Peyer's patch (tissue), 4 donors: ENCODE measurements at regions not wholly inside any gene's neighbourhood (a gene's known extent, or its start where the extent isn't known, plus 50 kb on each side); places are given as distances from the start of the nearest gene placed in this dataset.

Source experiments
- DNase-seq, 3 donors: peaks; one replicate each; pipeline ENCODE4 v3.0.0-alpha.2; 2017 to 2019
- H3K27ac ChIP-seq, 4 donors: fragments of 200-600 bp; sonication (generic); one replicate each; pipeline ENCODE4 v1.5.1; 2016 to 2019
- H3K27me3 ChIP-seq, 2 donors: fragments of 200-600 bp; sonication (generic); one replicate each; pipeline ENCODE4 v1.5.1; 2019
- H3K36me3 ChIP-seq, 3 donors: fragments of 200-600 bp; sonication (generic); one replicate each; pipeline ENCODE4 v1.5.1; 2016 to 2019
- H3K4me1 ChIP-seq, 4 donors: fragments of 200-600 bp; sonication (generic); one replicate each; pipeline ENCODE4 v1.5.1; 2016 to 2019
- H3K4me3 ChIP-seq, 4 donors: fragments of 200-600 bp; sonication (generic); 1 replicate in 3 of 4; 2 replicates in 1 of 4; pipeline ENCODE4 v1.5.1; 2016 to 2019; ENCODE audit warnings: mild to moderate bottlenecking in 1 of 4
- H3K9me3 ChIP-seq, 4 donors: fragments of 200-600 bp; sonication (generic); one replicate each; pipeline ENCODE4 v1.5.1; 2016 to 2019; ENCODE audit warnings: mild to moderate bottlenecking in 1 of 4
- POLR2A ChIP-seq, 2 donors: fragments of 450-650 bp; IDR thresholded peaks; one replicate each; pipeline ENCODE4 v1.5.1; 2017; ENCODE audit warnings: antibody characterized with exemption in 2 of 2, mild to moderate bottlenecking in 2 of 2, moderate library complexity in 2 of 2
- TF ChIP-seq, protein P1 (sequence below), 6 experiments: fragments of 450-650 bp in 4 of 6; fragments of 200-600 bp in 2 of 6; sonication (generic) in 1 of 6; IDR thresholded peaks; one replicate each; pipeline ENCODE4 v1.5.1; 2017 to 2019; ENCODE audit warnings: antibody characterized with exemption in 6 of 6, mild to moderate bottlenecking in 3 of 6, moderate library complexity in 1 of 6

DNA sequence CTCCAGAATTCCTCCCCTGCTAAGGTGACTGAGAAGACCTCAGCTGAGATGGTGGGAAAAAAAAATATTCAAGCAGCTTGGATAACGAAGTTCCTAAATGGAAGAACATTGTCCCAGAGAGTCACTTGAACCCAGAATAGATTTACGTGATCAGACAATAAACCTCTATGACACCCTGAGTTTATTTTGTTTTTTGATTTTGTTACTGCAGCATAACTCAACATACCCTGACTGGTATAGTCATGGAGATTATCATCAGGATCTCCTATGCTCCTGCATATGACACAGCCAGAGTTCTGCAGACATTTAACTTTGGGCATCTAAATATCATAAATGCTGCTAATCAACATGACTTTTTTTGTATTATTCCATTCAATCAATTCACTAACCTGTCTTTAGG, 282.9 kb downstream of the RASEF start:
- H3K36me3 ChIP-seq: no peaks in the 10 kb centered on the region
- H3K4me1 ChIP-seq: peaks cover 0 to 18% (median 2%) of the 10 kb centered on the region in 4 donors
- H3K9me3 ChIP-seq: no peaks in the 10 kb centered on the region
- no peak overlapping the region for H3K4me3 ChIP-seq
- no peak for DNase-seq
- H3K27me3 ChIP-seq: no peaks in the 10 kb centered on the region
- H3K27ac ChIP-seq: no peak overlapping the region
- TF ChIP-seq POLR2A (IDR thresholded peaks at IDR 0.05): no peak
- TF ChIP-seq, protein P1, sequence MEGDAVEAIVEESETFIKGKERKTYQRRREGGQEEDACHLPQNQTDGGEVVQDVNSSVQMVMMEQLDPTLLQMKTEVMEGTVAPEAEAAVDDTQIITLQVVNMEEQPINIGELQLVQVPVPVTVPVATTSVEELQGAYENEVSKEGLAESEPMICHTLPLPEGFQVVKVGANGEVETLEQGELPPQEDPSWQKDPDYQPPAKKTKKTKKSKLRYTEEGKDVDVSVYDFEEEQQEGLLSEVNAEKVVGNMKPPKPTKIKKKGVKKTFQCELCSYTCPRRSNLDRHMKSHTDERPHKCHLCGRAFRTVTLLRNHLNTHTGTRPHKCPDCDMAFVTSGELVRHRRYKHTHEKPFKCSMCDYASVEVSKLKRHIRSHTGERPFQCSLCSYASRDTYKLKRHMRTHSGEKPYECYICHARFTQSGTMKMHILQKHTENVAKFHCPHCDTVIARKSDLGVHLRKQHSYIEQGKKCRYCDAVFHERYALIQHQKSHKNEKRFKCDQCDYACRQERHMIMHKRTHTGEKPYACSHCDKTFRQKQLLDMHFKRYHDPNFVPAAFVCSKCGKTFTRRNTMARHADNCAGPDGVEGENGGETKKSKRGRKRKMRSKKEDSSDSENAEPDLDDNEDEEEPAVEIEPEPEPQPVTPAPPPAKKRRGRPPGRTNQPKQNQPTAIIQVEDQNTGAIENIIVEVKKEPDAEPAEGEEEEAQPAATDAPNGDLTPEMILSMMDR (IDR thresholded peaks at IDR 0.05): no peak

DNA sequence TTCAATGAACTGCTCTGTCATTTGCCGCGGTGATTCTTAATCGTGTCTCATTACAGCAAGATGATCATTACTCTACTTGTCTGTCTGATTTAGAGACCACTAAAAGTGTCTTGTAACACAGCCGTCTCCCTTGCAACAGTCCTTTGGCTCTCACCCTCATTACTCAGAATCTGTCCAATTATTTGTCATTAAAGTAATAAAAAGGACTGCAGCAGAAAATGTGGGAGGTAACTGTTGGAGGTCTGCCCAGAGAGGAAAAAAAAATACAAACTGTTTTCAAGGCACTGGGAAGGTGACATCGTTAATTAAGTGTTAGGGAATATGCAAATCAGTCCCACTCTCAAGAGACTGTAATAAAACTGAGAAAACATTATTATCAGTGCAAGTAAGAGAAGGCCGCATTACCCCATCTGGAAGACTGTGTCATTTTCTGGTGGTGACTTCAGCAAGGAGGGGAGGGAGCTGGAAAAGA, 281.0 kb downstream of the RASEF start:
- TF ChIP-seq, protein P1 (IDR thresholded peaks at IDR 0.05): no peak
- no peak for TF ChIP-seq POLR2A (IDR thresholded peaks at IDR 0.05)
- H3K4me1 ChIP-seq: peaks cover 0 to 18% (median 2%) of the 10 kb centered on the region in 4 donors
- no peaks in the 10 kb centered on the region for H3K36me3 ChIP-seq
- H3K4me3 ChIP-seq: no peak overlapping the region
- no peak for DNase-seq
- H3K9me3 ChIP-seq: no peaks in the 10 kb centered on the region
- H3K27me3 ChIP-seq: no peaks in the 10 kb centered on the region
- no peak overlapping the region for H3K27ac ChIP-seq

DNA sequence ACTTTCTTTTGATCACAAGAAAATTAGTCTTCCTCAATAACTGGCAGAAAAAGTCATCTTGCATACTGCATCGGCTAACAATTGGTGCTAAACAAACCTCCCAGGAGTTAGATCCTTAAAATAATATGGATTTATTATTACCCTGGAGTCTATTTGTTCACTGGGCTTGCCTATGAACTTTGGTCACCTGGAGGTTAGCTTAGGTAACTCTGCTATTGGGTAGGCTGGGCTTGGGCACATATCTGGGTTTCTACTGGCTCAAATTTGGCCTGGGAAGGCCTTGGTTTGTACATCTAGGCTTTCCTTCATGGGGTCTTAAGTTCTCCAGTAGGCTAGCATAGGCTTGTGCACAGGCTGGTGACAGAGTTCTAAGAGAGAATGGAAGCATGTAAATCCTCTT, 279.9 kb downstream of the RASEF start:
- TF ChIP-seq, protein P1 (IDR thresholded peaks at IDR 0.05): no peak
- no peak for TF ChIP-seq POLR2A (IDR thresholded peaks at IDR 0.05)
- Histone ChIP-seq H3K4me3 (no peak overlapping the region), H3K36me3 (no peaks in the 10 kb centered on the region), H3K4me1 (peaks cover 0 to 18% (median 2%) of the 10 kb centered on the region in 4 donors), H3K27me3 (no peaks in the 10 kb centered on the region), H3K9me3 (no peaks in the 10 kb centered on the region), H3K27ac (no peak overlapping the region)
- no peak for DNase-seq

DNA sequence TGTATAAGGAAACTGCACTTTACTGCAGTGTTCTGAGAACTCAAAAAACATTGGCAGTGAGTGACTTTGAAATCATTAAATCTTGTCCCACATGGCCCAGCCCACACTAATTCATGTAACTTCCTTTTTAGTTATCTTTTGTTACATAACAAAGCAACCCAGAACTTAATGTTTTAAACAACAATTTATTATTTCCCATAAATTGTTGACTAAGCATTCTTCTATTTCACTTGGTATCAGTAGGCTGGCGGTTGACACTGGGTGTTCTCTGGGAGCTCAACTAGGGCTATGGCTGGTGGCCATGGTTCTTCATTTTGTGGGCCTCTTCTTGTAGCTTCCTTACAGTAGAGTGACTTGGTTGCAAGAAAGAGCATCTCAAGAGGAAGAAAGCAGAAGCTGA, 278.4 kb downstream of the RASEF start:
- no peaks in the 10 kb centered on the region for H3K36me3 ChIP-seq
- H3K27ac ChIP-seq: no peak overlapping the region
- no peak overlapping the region for H3K4me3 ChIP-seq
- no peaks in the 10 kb centered on the region for H3K27me3 ChIP-seq
- TF ChIP-seq, protein P1 (IDR thresholded peaks at IDR 0.05): no peak
- TF ChIP-seq POLR2A (IDR thresholded peaks at IDR 0.05): no peak
- H3K9me3 ChIP-seq: no peaks in the 10 kb centered on the region
- peaks cover 0 to 18% (median 2%) of the 10 kb centered on the region in 4 donors for H3K4me1 ChIP-seq
- DNase-seq: no peak

DNA sequence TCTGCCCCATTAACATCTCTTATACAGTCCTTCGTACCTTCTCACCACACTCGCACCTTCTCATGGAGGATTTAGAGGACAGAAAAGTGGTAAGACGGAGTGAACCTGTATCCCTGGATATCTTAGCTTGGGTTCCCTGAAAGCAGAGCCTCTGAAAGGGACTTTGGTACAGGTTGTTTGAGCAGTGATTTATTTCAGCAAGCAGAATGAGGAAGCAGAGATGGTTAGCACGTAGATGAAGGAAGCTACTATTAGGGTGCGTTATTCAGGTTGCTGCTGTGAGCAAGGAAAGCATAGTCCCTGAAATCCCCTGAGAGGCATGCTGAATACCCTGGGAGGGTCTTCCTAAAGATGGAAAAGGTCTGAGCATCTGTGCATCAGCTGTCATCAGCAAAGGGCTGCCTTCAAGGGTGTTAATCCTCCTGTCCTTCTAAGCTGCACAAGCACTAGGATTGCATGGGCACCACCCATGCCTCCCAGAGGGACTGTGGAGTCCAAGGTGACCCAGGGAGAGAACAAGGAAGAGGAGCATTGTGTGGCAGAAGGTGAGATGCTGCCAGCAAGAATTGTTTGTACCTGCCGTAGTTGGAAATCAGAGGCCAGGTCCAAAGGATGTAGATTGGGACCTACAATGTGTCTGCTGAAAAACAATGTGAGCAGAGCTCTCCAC, 273.7 kb downstream of the RASEF start:
- Histone ChIP-seq H3K27ac (no peak overlapping the region), H3K36me3 (no peaks in the 10 kb centered on the region), H3K4me1 (no peaks in the 10 kb centered on the region), H3K9me3 (no peaks in the 10 kb centered on the region), H3K27me3 (no peaks in the 10 kb centered on the region), H3K4me3 (no peak overlapping the region)
- TF ChIP-seq, protein P1 (IDR thresholded peaks at IDR 0.05): no peak
- TF ChIP-seq POLR2A (IDR thresholded peaks at IDR 0.05): no peak
- DNase-seq: no peak
